IPS-NIHi7 (cell line): ENCODE measurements at regions not wholly inside any gene's neighbourhood (a gene's known extent, or its start where the extent isn't known, plus 50 kb on each side); places are given as distances from the start of the nearest gene placed in this dataset.

ENCODE experiments used
- DNase-seq: peaks from one replicate; pipeline ENCODE4 v3.0.0; 2012; ENCODE audit warnings: mixed read lengths; ENCODE audit errors: extremely low spot score

GRCh38 chr2:226396541-226396940 is 403.1 kb downstream of the IRS1 start:
- no peak for DNase-seq

- DNase-seq: no peak
These were observed 412.1 kb downstream of the IRS1 start for GRCh38 chr2:226387499-226387942.

- no peak for DNase-seq
These were observed 416.2 kb downstream of the IRS1 start for GRCh38 chr2:226383461-226383860.

- no peak for DNase-seq
These were observed 418.9 kb downstream of the IRS1 start for GRCh38 chr2:226380679-226381078.

- no peak for DNase-seq
These were observed 420.6 kb downstream of the IRS1 start for GRCh38 chr2:226378753-226379705.

GRCh38 chr2:226376516-226377180 is 423.0 kb downstream of the IRS1 start:
- DNase-seq: no peak

GRCh38 chr2:226366920-226367319 is 432.7 kb downstream of the IRS1 start:
- no peak for DNase-seq

GRCh38 chr2:226364217-226364616 is 435.4 kb downstream of the IRS1 start:
- no peak for DNase-seq

GRCh38 chr2:226362980-226363379 is 436.6 kb downstream of the IRS1 start:
- no peak for DNase-seq

- DNase-seq: no peak
These were observed 439.0 kb downstream of the IRS1 start for GRCh38 chr2:226360658-226361057.

GRCh38 chr2:226358688-226359087 is 440.9 kb downstream of the IRS1 start:
- no peak for DNase-seq

- DNase-seq: no peak
These were observed 441.8 kb downstream of the IRS1 start for GRCh38 chr2:226357816-226358215.

GRCh38 chr2:226355600-226355999 is 444.0 kb downstream of the IRS1 start:
- DNase-seq: no peak

- DNase-seq: no peak
These were observed 445.2 kb downstream of the IRS1 start for GRCh38 chr2:226354434-226354833.

- no peak for DNase-seq
These were observed 446.6 kb downstream of the IRS1 start for GRCh38 chr2:226352941-226353560.

GRCh38 chr2:226351711-226352110 is 447.9 kb downstream of the IRS1 start:
- DNase-seq: no peak

GRCh38 chr2:226339616-226340015 is 460.0 kb downstream of the IRS1 start:
- DNase-seq: no peak

GRCh38 chr2:226338825-226339224 is 460.8 kb downstream of the IRS1 start:
- no peak for DNase-seq

GRCh38 chr2:226337941-226338600 is 461.5 kb downstream of the IRS1 start:
- no peak for DNase-seq

GRCh38 chr2:226336283-226336682 is 463.3 kb downstream of the IRS1 start:
- no peak for DNase-seq

GRCh38 chr2:226334981-226335720 is 464.5 kb downstream of the IRS1 start:
- no peak for DNase-seq
